GM19455 (cell line): ENCODE measurements at regions not wholly inside any gene's neighbourhood (a gene's known extent, or its start where the extent isn't known, plus 50 kb on each side); places are given as distances from the start of the nearest gene placed in this dataset.
"Not testable (repeated sequence)": the region's sequence is repeated elsewhere in the genome, so short reads cannot be mapped to it uniquely, and the experiment has no call there.

Experiments used
- ATAC-seq: cut with Tn5 transposase; IDR thresholded peaks from one replicate; pipeline ENCODE4 v1.9.1; 2021; ENCODE audit not compliant: unreplicated experiment

- ATAC-seq, result no peak
Measured at GRCh38 chr2:14960686-14961324, 328.3 kb downstream of the LRATD1 start.

- ATAC-seq, result no peak
Measured at GRCh38 chr2:14967729-14968128, 335.2 kb downstream of the LRATD1 start.

GRCh38 chr2:14975381-14975780 lies 342.9 kb downstream of the LRATD1 start:
- ATAC-seq, result no peak

GRCh38 chr2:14977021-14977420 lies 344.5 kb downstream of the LRATD1 start:
- no peak for ATAC-seq

GRCh38 chr2:14978845-14979244 lies 346.3 kb downstream of the LRATD1 start:
- no peak for ATAC-seq

GRCh38 chr2:14982790-14983189 lies 350.3 kb downstream of the LRATD1 start:
- ATAC-seq, result no peak

GRCh38 chr2:14988600-14988999 lies 356.1 kb downstream of the LRATD1 start:
- no peak for ATAC-seq

GRCh38 chr2:14991723-14992122 lies 359.2 kb downstream of the LRATD1 start:
- no peak for ATAC-seq

- no peak for ATAC-seq
Measured at GRCh38 chr2:14994721-14995120, 362.2 kb downstream of the LRATD1 start.

- ATAC-seq, result no peak
Measured at GRCh38 chr2:14996351-14997014, 364.0 kb downstream of the LRATD1 start.

- no peak for ATAC-seq
Measured at GRCh38 chr2:14998546-14998945, 366.0 kb downstream of the LRATD1 start.

- ATAC-seq, result no peak
Measured at GRCh38 chr2:14999114-14999661, 366.7 kb downstream of the LRATD1 start.

GRCh38 chr2:15002519-15002918 lies 370.0 kb downstream of the LRATD1 start:
- not testable (repeated sequence) for ATAC-seq

GRCh38 chr2:15006667-15007066 lies 374.1 kb downstream of the LRATD1 start:
- peak; percentile 61 for ATAC-seq

GRCh38 chr2:15009681-15010080 lies 377.2 kb downstream of the LRATD1 start:
- no peak for ATAC-seq

- no peak for ATAC-seq
Measured at GRCh38 chr2:15010346-15010745, 377.8 kb downstream of the LRATD1 start.

- ATAC-seq, result no peak
Measured at GRCh38 chr2:15018814-15019213, 386.3 kb downstream of the LRATD1 start.

- ATAC-seq, result no peak
Measured at GRCh38 chr2:15023221-15023620, 390.7 kb downstream of the LRATD1 start.

GRCh38 chr2:15028406-15028805 lies 395.9 kb downstream of the LRATD1 start:
- ATAC-seq, result no peak

- peak; percentile 93 for ATAC-seq
Measured at GRCh38 chr2:15031745-15032240, 399.3 kb downstream of the LRATD1 start.

GRCh38 chr2:15034246-15034645 lies 401.7 kb downstream of the LRATD1 start:
- ATAC-seq, result no peak

GRCh38 chr2:15034860-15035259 lies 402.3 kb downstream of the LRATD1 start:
- ATAC-seq, result no peak
